Right ventricle myocardium superior (tissue), 1 donor: ENCODE measurements at regions not wholly inside any gene's neighbourhood (a gene's known extent, or its start where the extent isn't known, plus 50 kb on each side); places are given as distances from the start of the nearest gene placed in this dataset.

Source experiments
- ATAC-seq: fragments of 200-7000 bp; cut with Tn5 transposase; one replicate; pipeline ENCODE4 v1.9.1; 2020; ENCODE audit warnings: mild to moderate bottlenecking; ENCODE audit not compliant: poor library complexity
- DNase-seq: peaks from one replicate; pipeline ENCODE4 v3.0.0-alpha.2; 2020
- intact Hi-C: fragments of 100-400 bp; cut with DNase I; formaldehyde crosslinking; loops from one replicate; pipeline ENCODE4 v1.11.2; 2022
- donor health status: DM: no; HTN: yes; CAD: no; lungs with severe emphysema.

DNA sequence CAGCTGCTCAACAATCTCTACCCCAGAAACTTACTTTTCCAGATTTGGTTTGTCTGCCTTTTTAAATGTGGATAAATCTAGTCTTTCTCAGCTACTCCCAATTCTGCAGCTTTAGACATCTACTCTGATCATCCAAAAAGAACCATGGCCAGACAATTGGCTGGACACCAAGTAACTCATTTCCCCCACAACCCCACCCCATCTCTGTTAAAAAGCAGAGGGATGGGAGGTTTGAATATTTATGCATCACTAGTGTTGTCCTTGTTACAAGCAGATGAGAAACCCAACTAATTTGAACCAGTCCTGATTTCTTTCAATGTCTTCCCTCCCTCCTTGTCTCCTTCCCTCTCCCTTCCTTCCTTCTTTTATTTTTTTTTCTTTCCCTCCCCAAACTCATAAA is 391.9 kb downstream of the GALC start:
- ATAC-seq (no peak), DNase-seq (no peak)
- intact Hi-C loops = no loop called here

DNA sequence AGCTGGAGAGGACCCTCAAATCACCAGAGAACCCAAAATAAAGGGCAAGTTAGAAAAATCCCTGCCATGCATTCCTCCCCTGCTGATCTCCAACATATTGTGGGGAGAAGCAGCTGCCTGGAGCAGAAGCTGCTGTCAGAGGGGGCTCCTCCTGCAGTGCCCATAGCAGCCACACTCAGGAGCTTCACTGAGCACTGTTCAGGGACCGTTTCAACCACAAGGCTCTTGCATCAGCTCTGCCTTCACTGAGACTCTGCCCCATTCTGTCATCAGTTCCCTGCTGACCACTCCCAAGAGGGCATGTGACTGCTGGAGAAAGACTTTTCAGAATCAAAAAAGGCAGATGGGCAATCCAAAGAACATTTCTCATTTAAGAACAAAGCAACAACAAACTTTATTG is 392.7 kb downstream of the GALC start:
- ATAC-seq (no peak), DNase-seq (no peak)
- intact Hi-C loops = no loop called here

GRCh38 chr14:87581298-87581697 is 411.7 kb downstream of the GALC start:
- intact Hi-C loops = no loop called here
- ATAC-seq = no peak
- DNase-seq = no peak

DNA sequence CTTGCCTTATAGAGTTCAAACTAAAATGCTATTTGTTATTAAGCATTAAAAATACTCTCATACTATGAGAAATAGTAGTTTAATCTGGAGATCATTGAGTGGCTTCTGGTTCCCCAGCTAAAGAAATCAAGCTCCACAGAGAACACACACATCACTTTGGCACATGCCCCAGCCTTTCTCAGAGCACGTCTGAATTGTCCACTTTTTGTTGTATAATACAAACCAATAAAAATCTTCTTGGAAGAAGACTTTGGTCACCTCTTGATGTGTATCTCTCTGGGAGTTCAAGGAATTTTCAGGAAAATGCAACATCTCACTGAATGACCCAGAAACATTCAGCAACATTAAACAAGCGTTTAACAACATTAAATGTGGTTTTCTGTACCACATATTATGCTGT is 413.9 kb downstream of the GALC start:
- DNase-seq (no peak), ATAC-seq (no peak)
- intact Hi-C loops = no loop called here

DNA sequence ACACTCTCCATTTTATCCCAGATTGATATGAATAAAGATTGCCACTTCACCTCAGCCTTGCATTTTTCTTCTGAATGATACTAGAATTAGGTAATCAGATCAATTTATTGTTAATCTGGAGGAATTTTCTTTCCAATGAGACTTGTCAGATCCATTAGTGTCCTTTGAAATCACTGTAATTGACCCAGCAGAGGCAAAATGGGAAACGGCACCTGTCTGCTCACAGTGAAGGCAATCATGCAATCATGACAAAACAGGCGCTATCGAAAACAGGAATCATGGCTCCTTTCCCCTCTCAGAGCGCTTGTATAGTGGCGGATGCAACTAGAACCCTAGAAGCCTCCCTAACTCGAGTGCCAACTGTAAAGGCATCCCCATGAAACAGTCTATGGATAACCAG is 417.6 kb downstream of the GALC start:
- no peak for DNase-seq
- no peak for ATAC-seq
- intact Hi-C loops = no loop called here

- intact Hi-C loops = no loop called here
- DNase-seq (no peak), ATAC-seq (no peak)
These were observed 419.4 kb downstream of the GALC start for GRCh38 chr14:87573591-87573990.

- ATAC-seq = no peak
- intact Hi-C loops = no loop called here
- no peak for DNase-seq
These were observed 425.2 kb downstream of the GALC start for GRCh38 chr14:87567618-87568295.

GRCh38 chr14:87566991-87567390 is 426.0 kb downstream of the GALC start:
- no peak for ATAC-seq
- intact Hi-C loops = no loop called here
- no peak for DNase-seq

- no peak for ATAC-seq
- DNase-seq = no peak
- intact Hi-C loops = no loop called here
These were observed 445.4 kb downstream of the GALC start for GRCh38 chr14:87547536-87547935.

DNA sequence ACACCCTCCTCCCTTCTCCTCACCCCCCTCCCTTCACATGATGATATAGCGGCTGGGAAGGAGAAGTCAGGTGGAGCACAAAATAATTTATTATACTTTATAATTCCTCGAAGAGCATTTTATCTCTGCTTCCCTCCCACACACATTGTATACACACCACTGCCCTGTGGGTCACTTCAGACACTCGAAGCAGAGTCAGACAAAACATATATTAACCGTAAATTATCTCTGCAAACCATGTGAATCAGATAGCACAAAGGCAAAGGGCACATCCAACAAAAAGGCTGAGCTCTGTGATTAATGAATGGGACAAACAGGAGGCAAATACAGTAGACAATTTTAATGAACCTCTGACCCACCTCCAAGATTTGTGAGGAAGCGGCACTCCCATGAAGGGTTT is 450.7 kb downstream of the GALC start:
- intact Hi-C loops = no loop called here
- ATAC-seq (no peak), DNase-seq (no peak)

DNA sequence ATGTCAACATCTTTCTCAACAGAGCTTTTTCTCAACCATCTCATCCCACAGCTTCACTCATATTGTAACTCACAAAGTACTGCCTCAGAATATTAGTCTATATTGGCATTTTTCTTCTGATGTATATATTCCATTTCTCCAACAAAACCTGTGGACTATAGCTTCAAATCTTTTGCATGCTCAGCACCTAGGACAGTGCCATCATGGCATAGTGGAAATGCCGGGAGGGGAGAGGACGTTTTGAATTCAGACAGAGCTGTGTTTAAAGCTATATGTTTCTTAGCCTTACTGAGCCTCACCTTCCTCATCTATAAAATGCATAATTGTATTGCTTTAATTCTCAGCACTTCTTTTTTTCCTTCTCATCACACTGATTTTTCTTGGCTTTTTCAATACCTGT is 452.6 kb downstream of the GALC start:
- intact Hi-C loops = no loop called here
- no peak for DNase-seq
- no peak for ATAC-seq

DNA sequence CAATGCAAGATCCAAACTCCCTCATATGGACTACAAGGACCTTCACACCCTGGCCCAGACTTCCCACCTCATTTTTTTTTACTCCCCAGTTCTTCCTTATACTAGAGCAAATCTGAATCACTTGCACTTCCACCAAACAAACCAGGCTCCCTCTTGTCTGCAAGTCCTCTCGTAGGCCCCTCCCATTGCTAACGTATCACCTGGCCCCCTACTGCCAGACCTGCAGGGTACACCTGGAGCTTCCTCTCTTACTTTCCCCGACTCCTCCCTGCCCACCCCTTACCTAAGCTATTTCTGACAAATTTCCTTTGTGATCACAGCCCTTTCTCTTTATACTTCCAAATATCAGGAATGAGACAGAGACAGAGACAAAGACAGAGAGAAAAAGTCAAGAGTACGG is 463.9 kb downstream of the GALC start:
- intact Hi-C loops = no loop called here
- DNase-seq (no peak), ATAC-seq (no peak)

GRCh38 chr14:87526731-87527130 is 466.3 kb downstream of the GALC start:
- ATAC-seq (no peak), DNase-seq (no peak)
- intact Hi-C loops = no loop called here

- intact Hi-C loops = no loop called here
- DNase-seq = no peak
- ATAC-seq = no peak
These were observed 469.0 kb downstream of the GALC start for GRCh38 chr14:87524011-87524410.

- ATAC-seq (no peak), DNase-seq (no peak)
- intact Hi-C loops = no loop called here
These were observed 470.4 kb downstream of the GALC start for GRCh38 chr14:87522575-87522974.

DNA sequence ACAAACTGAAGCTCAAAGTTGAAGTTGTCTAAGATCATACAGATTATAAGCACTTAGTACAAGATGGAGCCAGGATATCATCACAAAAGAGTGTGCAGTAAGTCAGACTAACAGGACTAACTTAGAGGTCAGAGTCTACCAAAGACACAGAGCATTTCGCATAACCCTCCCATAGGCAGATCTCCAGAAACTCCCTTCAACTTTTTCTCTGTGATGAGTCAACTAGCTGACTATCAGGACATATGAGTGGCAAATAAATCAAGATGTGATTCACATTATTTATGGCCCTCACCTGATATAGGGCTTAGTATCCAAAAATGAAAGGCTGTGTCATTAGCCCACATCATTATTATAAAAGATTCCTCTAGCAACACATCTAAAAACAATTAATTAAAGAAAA is 484.6 kb downstream of the GALC start:
- no peak for ATAC-seq
- intact Hi-C loops = no loop called here
- DNase-seq = no peak

DNA sequence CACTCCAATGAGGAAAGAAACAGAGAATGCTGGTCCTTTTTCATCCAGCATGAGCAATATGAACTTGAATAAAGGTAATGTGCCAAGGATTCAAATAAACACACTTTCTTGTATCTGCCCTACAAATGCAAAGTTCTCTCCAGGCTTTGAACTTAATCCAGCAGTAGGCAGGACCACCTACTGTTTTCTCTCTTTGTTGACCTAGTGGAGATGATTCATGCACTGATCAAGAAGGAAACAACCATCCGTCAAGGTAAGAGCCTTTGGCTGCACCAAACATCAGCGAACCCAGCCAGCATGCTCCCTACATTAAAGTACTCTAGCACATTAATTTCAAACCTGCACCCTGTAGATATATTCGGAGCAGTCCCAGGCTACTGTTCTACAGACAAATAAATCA is 489.3 kb downstream of the GALC start:
- DNase-seq (no peak), ATAC-seq (no peak)
- intact Hi-C loops = no loop called here

- intact Hi-C loops = no loop called here
- ATAC-seq (no peak), DNase-seq (no peak)
These were observed 495.7 kb downstream of the GALC start for GRCh38 chr14:87497301-87497700.

DNA sequence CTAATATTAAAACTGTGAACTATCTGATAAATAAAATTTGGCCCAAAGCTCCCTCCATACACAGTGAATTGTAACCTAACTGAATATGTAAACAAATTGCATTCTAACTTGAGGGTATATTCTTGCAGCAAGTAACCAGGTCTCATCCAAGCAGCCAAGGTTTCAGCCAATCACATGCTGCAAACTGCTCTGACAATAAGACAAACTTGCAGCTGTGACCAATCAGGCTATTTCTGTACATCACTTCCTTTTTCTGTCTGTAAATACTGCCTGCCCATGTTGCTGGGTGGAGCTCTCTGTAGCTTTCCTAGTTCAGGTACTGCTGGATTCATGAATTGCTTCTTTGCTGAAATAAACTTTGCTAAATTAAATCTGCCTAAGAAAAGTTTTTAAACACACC is 499.0 kb downstream of the GALC start:
- DNase-seq (no peak), ATAC-seq (no peak)
- intact Hi-C loops = no loop called here

DNA sequence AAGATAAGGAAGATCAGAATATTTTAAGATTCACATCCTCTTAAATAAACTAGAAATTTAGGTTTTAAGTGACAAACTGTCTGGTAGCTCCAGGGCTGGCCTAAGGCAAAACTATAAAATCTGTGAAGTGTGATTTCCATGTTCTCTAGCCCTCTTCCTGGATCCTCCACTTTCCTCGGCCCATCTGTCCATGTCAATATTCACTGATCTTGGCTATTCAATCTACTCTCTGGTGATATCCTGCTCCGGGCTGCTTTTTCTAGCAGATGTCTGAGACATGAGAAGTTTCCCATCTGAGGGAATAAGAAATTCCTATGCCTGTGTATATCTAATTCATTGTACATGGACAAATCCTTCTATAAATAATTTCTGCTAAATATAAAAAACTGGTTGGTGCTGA is 500.4 kb downstream of the GALC start:
- intact Hi-C loops = no loop called here
- no peak for ATAC-seq

DNA sequence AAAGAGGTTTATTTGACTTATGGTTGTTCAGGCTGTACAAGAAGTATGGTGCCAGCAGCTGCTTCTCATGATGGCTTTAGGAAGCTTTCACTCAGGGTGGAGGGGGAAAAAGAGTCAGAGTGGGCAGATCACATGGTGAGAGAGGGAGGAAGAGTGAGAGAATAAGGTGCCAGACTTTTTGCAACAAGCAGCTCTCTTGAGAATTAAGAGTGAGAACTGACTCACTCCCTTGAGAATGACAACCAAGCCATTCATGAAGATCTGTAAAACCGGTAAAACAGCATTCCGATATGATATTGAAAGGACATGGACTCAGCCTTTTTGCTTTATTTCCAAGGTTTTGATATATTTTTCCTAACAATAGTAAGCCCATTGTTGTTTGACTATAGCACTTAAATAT is 501.2 kb downstream of the GALC start:
- intact Hi-C loops = no loop called here
- ATAC-seq (no peak), DNase-seq (no peak)

More for the DNA sequence above, 500.4 kb downstream of the GALC start:
- DNase-seq = no peak
